Activated CD4-positive, alpha-beta T cell treated with anti-CD3 and anti-CD28 coated beads, Interleukin-2, amount 10 ng/mL, durations not matched to agents 7 days and 5 days (primary cell): ENCODE measurements at regions not wholly inside any gene's neighbourhood (a gene's known extent, or its start where the extent isn't known, plus 50 kb on each side); places are given as distances from the start of the nearest gene placed in this dataset.

ENCODE experiments used
- CTCF ChIA-PET: fragments of 350-600 bp; sonication (Branson Sonifier 250); formaldehyde crosslinking; loops from one replicate; lab custom pipeline; 2021; ENCODE audit warnings: antibody characterized with exemption; lab: Charles Lee
- POLR2A ChIA-PET: fragments of 350-600 bp; sonication (Branson Sonifier 250); formaldehyde crosslinking; loops from one replicate; lab custom pipeline; 2021; ENCODE audit warnings: antibody characterized with exemption; lab: Charles Lee
- DNase-seq: peaks from one replicate; pipeline ENCODE4 v3.0.0-alpha.2; 2020
- H3K27ac Mint-ChIP-seq: one replicate; pipeline ENCODE4 v1.8.0; 2021; ENCODE audit warnings: mild to moderate bottlenecking, moderate library complexity, mixed read lengths
- H3K27me3 Mint-ChIP-seq: one replicate; pipeline ENCODE4 v1.8.0; 2021; ENCODE audit warnings: mixed read lengths
- H3K36me3 Mint-ChIP-seq: one replicate; pipeline ENCODE4 v1.8.0; 2021; ENCODE audit warnings: low read depth, mixed read lengths
- H3K4me1 Mint-ChIP-seq: one replicate; pipeline ENCODE4 v1.8.0; 2021; ENCODE audit warnings: mixed read lengths
- H3K4me3 Mint-ChIP-seq: one replicate; pipeline ENCODE4 v1.8.0; 2021; ENCODE audit warnings: mild to moderate bottlenecking, moderate library complexity, mixed read lengths
- H3K9me3 Mint-ChIP-seq: one replicate; pipeline ENCODE4 v1.8.0; 2021; ENCODE audit warnings: mixed read lengths

- H3K27me3 Mint-ChIP-seq = peaks cover 20% of the 10 kb centered on the region
- H3K36me3 Mint-ChIP-seq = no peaks in the 10 kb centered on the region
- DNase-seq = no peak
- H3K27ac Mint-ChIP-seq = no peak overlapping the region
- H3K9me3 Mint-ChIP-seq = peaks cover 3% of the 10 kb centered on the region
- POLR2A ChIA-PET = no interaction called here
- no peak overlapping the region for H3K4me3 Mint-ChIP-seq
- peaks cover 3% of the 10 kb centered on the region for H3K4me1 Mint-ChIP-seq
- CTCF ChIA-PET = no interaction called here
Measured at GRCh38 chr6:145009711-145010110, 724.6 kb downstream of the UTRN start.

DNA sequence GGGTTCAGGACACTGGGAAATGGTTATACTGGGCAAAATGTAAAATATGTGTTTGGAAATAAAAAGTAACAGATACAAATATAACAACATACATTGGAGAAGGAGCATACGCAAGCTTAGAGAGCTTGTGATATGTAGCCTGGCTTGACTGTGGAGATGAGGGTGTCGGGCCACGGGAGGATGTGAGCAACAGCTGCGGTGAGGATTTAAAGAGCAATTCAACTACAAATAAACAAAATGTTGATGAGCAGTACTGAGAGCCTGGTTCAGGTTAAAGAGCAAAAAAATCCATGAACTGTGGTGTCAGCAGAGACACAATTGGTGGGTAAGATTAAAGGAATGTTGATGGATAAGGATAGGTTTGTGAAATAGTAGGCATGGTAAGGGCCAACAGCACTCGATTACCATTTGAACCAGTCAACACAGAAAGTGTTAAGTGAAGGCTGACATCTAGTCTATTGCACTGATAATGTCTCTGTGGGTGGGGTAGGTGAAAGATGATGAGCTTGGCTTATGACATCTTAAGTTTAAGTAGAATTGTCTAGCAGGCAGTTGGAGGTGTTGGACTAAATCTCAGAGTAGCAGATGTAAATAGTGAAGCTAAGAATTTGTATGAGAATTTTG is 723.2 kb downstream of the EPM2A start:
- ChIA-PET CTCF (no interaction called here), POLR2A (no interaction called here)
- no peaks in the 10 kb centered on the region for H3K36me3 Mint-ChIP-seq
- DNase-seq = no peak
- no peak overlapping the region for H3K27ac Mint-ChIP-seq
- no peak overlapping the region for H3K4me3 Mint-ChIP-seq
- peaks cover 7% of the 10 kb centered on the region for H3K4me1 Mint-ChIP-seq
- peaks cover 3% of the 10 kb centered on the region for H3K9me3 Mint-ChIP-seq
- H3K27me3 Mint-ChIP-seq = peaks cover 13% of the 10 kb centered on the region

DNA sequence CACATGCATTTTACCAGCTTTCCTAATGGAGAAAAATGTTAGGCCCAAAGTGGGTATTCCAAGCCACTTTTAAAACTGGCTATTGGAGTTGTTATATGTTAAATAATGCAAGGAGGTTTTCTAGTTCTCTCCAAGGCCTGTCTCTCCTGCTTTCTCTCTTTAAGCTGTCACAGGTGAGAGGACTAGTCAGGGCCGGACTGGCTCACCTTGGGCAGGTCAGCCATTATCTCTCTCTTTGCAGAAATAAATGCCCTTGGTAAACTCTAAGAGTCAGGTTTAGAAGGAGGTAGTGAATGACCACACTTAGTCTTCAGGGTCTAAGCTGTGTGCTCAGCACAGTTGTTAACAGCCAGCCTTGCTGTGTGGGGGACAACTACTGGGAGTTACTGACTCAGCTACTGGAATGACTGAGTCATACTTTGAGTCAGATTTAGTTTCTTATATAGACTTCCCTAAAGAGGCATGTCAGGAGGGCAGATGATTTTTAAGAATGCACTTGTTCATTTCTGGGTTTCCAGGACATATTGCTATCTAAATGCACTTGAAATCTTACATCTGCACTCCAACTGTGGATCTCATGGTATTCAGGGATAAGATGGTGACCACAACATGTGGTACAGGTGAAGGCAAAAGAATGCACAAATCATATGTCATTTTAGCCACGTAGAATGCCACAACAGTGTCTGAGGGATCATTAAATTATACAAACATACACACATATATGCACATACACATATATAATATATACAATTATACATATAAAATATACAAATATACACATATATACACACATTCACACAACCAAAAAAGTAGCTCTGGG is 719.4 kb downstream of the EPM2A start:
- CTCF ChIA-PET = no interaction called here
- H3K36me3 Mint-ChIP-seq = no peaks in the 10 kb centered on the region
- no peaks in the 10 kb centered on the region for H3K9me3 Mint-ChIP-seq
- no peak for DNase-seq
- no peak overlapping the region for H3K27ac Mint-ChIP-seq
- H3K4me3 Mint-ChIP-seq = no peak overlapping the region
- H3K4me1 Mint-ChIP-seq = peaks cover 3% of the 10 kb centered on the region
- POLR2A ChIA-PET = no interaction called here
- peaks cover 7% of the 10 kb centered on the region for H3K27me3 Mint-ChIP-seq

GRCh38 chr6:145017051-145017450 is 718.3 kb downstream of the EPM2A start:
- CTCF ChIA-PET = no interaction called here
- no peaks in the 10 kb centered on the region for H3K9me3 Mint-ChIP-seq
- no peak overlapping the region for H3K4me3 Mint-ChIP-seq
- no peak for DNase-seq
- H3K27me3 Mint-ChIP-seq = peaks cover 8% of the 10 kb centered on the region
- no peak overlapping the region for H3K27ac Mint-ChIP-seq
- H3K4me1 Mint-ChIP-seq = peaks cover 3% of the 10 kb centered on the region
- POLR2A ChIA-PET = no interaction called here
- H3K36me3 Mint-ChIP-seq = no peaks in the 10 kb centered on the region

DNA sequence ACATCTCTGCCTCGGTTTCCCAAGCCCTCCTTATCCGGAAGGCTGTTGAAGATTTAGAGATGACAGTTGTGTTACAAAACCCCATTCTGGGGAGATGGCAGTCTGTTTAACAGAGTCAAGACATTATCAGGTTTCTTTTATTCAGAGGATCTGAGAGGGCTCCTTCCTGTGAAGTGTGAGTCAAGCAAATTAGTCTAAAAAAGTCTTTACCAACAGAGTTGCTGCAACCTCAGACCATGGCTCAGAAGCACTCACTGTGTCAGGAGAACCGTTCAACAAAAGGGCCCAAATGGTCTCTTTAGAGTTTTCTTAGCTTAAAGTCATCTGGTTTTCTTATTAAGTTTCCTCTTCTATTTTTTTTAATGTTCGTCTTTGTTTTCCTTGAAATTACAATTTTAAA is 717.8 kb downstream of the EPM2A start:
- ChIA-PET POLR2A (no interaction called here), CTCF (no interaction called here)
- H3K4me3 Mint-ChIP-seq = no peak overlapping the region
- H3K36me3 Mint-ChIP-seq = no peaks in the 10 kb centered on the region
- H3K9me3 Mint-ChIP-seq = no peaks in the 10 kb centered on the region
- H3K27ac Mint-ChIP-seq = no peak overlapping the region
- no peak for DNase-seq
- peaks cover 11% of the 10 kb centered on the region for H3K27me3 Mint-ChIP-seq
- H3K4me1 Mint-ChIP-seq = peaks cover 3% of the 10 kb centered on the region

DNA sequence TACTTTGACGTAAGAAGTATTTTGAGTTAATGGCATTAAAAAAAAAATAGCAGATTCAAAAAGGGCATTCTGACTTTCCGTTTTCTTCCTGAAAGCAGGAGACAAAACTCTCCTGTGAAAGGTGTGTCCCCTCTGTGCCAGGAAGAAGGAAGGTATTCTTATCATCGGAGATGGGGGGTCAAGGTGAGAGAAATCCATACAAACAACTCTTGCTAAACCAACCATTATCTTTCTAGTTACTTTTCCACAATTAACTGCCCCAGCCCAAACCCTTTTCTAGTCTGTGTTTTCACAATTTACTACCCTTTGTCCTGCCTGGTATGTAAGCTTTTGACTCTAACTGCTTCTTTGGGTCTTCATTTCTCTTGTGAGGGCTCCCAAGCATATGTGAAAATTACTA is 717.3 kb downstream of the EPM2A start:
- no peaks in the 10 kb centered on the region for H3K9me3 Mint-ChIP-seq
- no peak overlapping the region for H3K27ac Mint-ChIP-seq
- peaks cover 3% of the 10 kb centered on the region for H3K4me1 Mint-ChIP-seq
- DNase-seq = no peak
- ChIA-PET POLR2A (no interaction called here), CTCF (no interaction called here)
- peaks cover 11% of the 10 kb centered on the region for H3K27me3 Mint-ChIP-seq
- H3K4me3 Mint-ChIP-seq = no peak overlapping the region
- no peaks in the 10 kb centered on the region for H3K36me3 Mint-ChIP-seq

GRCh38 chr6:145020114-145020513 is 715.2 kb downstream of the EPM2A start:
- no peak for DNase-seq
- no peaks in the 10 kb centered on the region for H3K9me3 Mint-ChIP-seq
- H3K36me3 Mint-ChIP-seq = no peaks in the 10 kb centered on the region
- H3K27me3 Mint-ChIP-seq = peaks cover 9% of the 10 kb centered on the region
- POLR2A ChIA-PET = no interaction called here
- CTCF ChIA-PET = no interaction called here
- no peak overlapping the region for H3K4me3 Mint-ChIP-seq
- H3K4me1 Mint-ChIP-seq = peaks cover 3% of the 10 kb centered on the region
- no peak overlapping the region for H3K27ac Mint-ChIP-seq

GRCh38 chr6:145020543-145020942 is 714.8 kb downstream of the EPM2A start:
- POLR2A ChIA-PET = no interaction called here

DNA sequence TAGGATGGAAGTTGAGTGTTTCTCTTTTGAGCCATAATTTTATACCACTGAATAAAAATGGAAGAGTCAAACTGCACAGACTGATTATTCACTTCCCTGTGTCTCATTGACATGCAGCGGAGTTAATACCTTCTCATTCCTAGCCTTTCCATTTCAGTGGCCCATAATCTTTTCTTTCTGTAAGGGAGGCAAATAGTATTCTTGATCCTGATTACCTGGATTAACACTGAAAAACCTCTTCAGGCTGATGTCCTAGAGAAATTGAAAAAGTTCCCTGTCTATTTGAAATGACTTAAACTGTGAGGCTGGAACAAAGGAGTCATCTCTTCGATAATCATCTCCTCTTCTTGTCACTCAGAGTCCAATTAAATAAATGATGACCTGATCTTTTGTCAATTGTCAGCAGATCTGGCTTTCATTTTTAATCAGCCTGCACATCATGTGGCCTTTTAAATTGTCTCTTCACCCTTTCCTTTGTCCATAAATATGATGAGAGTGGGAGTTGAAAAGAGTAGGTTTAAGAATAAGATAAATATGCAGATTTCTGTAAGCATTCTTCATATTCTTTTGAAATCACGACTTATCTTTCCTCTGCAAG is 713.0 kb downstream of the EPM2A start:
- no peaks in the 10 kb centered on the region for H3K4me1 Mint-ChIP-seq
- CTCF ChIA-PET = no interaction called here
- H3K4me3 Mint-ChIP-seq = no peak overlapping the region
- no peaks in the 10 kb centered on the region for H3K36me3 Mint-ChIP-seq
- peaks cover 14% of the 10 kb centered on the region for H3K27me3 Mint-ChIP-seq
- POLR2A ChIA-PET = no interaction called here
- H3K9me3 Mint-ChIP-seq = no peaks in the 10 kb centered on the region
- DNase-seq = no peak
- no peak overlapping the region for H3K27ac Mint-ChIP-seq

More at GRCh38 chr6:145020543-145020942, 714.8 kb downstream of the EPM2A start:
- H3K27me3 Mint-ChIP-seq = peaks cover 9% of the 10 kb centered on the region
- H3K9me3 Mint-ChIP-seq = no peaks in the 10 kb centered on the region
- no peaks in the 10 kb centered on the region for H3K36me3 Mint-ChIP-seq
- H3K4me3 Mint-ChIP-seq = no peak overlapping the region
- H3K4me1 Mint-ChIP-seq = peaks cover 3% of the 10 kb centered on the region
- no peak overlapping the region for H3K27ac Mint-ChIP-seq
- no peak for DNase-seq
- CTCF ChIA-PET = interaction anchor here (0.6 kb wide), 1 partner anchor 18 kb away, joined by 4 read pairs; no protein-coding TSS in a partner anchor

GRCh38 chr6:145023116-145023726 is 712.1 kb downstream of the EPM2A start:
- Mint-ChIP-seq H3K4me1 (no peaks in the 10 kb centered on the region), H3K36me3 (no peaks in the 10 kb centered on the region), H3K27me3 (peaks cover 16% of the 10 kb centered on the region), H3K9me3 (no peaks in the 10 kb centered on the region), H3K4me3 (no peak overlapping the region), H3K27ac (no peak overlapping the region)
- CTCF ChIA-PET = interaction anchor here (0.6 kb wide), 2 partner anchors 26 to 140 kb away, joined by 3 read pairs; no protein-coding TSS in a partner anchor
- POLR2A ChIA-PET = no interaction called here
- no peak for DNase-seq

DNA sequence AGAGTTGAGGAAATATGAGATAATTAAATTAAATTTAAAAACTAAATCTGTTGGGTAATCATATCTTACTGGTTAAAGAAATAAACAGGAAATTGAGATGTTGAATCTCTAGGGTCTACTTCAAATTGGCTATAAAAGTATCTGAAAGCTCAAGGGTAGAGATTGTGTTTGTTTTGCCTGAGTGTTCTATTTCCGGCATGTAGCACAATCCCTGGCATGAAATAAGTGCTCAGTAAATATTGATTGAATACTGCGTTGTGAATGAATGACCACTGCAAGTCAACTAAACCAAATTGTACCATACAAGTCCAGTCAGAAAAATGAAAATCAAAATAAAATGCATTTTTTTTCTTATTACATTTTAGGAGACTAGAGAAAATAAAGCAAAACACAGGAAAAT is 709.8 kb downstream of the EPM2A start:
- Mint-ChIP-seq H3K27me3 (peaks cover 28% of the 10 kb centered on the region), H3K36me3 (no peaks in the 10 kb centered on the region), H3K4me3 (no peak overlapping the region), H3K27ac (no peak overlapping the region), H3K4me1 (no peaks in the 10 kb centered on the region), H3K9me3 (no peaks in the 10 kb centered on the region)
- CTCF ChIA-PET = no interaction called here
- POLR2A ChIA-PET = no interaction called here
- DNase-seq = no peak

DNA sequence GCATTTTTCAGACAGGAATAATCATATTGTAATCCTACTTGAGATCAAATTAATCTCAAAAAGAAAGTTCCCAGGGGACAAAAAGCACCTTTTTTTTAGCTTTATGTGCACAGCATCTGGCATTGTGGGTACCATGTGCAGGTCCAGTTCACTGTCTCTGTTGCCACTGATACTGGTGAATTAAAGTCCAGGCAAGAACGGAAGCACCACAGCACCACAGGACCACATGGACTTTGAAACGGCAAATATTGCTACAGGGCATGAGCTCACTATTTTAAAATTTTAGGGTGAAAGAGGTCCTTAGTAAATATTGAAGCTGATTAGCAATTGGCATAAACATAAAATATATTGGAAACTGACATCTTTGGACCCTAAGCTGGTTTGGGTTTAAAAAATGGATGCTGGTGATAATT is 709.0 kb downstream of the EPM2A start:
- no peak overlapping the region for H3K27ac Mint-ChIP-seq
- no peaks in the 10 kb centered on the region for H3K36me3 Mint-ChIP-seq
- no peaks in the 10 kb centered on the region for H3K4me1 Mint-ChIP-seq
- H3K27me3 Mint-ChIP-seq = peaks cover 28% of the 10 kb centered on the region
- DNase-seq = no peak
- POLR2A ChIA-PET = no interaction called here
- H3K4me3 Mint-ChIP-seq = no peak overlapping the region
- H3K9me3 Mint-ChIP-seq = no peaks in the 10 kb centered on the region
- CTCF ChIA-PET = interaction anchor here (0.5 to 0.6 kb wide), 2 partner anchors 383 to 710 kb away, joined by 3 read pairs; no protein-coding TSS in a partner anchor
